ENCODE measurements at regions not wholly inside any gene's neighbourhood (a gene's known extent, or its start where the extent isn't known, plus 50 kb on each side); places are given as distances from the start of the nearest gene placed in this dataset.

DNA sequence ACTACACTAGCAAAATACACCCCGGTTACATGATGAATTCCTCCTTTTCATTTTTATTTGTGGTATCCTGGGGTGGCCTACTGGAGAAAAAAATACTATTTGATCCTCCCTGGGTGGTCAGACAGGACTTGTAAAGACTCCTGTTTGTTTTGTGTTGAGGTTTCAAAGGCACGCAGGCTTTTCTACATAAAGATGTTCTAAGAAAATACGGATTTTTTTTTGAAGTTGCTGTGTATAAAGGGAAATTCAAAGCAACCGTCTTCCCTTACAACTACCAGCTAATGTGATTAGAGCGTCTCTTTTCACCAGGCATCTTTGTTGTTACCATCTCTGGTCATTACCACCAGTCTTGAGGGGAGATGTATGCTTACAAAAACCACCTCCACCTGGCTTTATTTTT is 187.1 kb downstream of the SOX4 start:
- Histone ChIP-seq H3K27ac (ENCODE audit: poor library complexity, severe bottlenecking) (no peak overlapping the region), H3K4me3 (ENCODE audit: severe bottlenecking) (no peak overlapping the region)

DNA sequence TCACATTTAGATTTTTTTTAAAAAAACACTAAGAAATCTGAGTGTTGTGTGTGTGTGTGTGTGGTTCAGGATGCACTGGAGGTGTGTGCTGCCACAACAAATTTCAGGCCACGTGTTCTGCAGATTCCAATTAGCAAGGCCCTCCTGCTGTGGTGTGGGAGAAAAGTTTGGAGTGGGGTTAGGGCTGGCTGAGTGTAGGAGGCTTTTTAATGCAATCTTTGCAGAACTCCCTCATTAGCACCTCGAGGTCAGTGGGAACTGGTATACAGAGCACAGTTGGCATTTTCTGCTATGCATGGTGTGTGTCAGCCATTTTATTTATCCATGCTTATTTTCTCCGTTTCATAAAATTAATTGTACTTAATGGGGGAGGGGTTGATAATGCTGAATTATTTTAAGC is 187.6 kb downstream of the SOX4 start:
- TF ChIP-seq, protein P1, sequence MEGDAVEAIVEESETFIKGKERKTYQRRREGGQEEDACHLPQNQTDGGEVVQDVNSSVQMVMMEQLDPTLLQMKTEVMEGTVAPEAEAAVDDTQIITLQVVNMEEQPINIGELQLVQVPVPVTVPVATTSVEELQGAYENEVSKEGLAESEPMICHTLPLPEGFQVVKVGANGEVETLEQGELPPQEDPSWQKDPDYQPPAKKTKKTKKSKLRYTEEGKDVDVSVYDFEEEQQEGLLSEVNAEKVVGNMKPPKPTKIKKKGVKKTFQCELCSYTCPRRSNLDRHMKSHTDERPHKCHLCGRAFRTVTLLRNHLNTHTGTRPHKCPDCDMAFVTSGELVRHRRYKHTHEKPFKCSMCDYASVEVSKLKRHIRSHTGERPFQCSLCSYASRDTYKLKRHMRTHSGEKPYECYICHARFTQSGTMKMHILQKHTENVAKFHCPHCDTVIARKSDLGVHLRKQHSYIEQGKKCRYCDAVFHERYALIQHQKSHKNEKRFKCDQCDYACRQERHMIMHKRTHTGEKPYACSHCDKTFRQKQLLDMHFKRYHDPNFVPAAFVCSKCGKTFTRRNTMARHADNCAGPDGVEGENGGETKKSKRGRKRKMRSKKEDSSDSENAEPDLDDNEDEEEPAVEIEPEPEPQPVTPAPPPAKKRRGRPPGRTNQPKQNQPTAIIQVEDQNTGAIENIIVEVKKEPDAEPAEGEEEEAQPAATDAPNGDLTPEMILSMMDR (IDR thresholded peaks at IDR 0.05; ENCODE audit: poor library complexity, severe bottlenecking), result no peak
- H3K27me3 ChIP-seq (ENCODE audit: insufficient read depth, poor library complexity, severe bottlenecking), result no peaks in the 10 kb centered on the region
- H3K36me3 ChIP-seq (ENCODE audit: low read depth), result no peaks in the 10 kb centered on the region
- ATAC-seq (ENCODE audit: low read depth) (no peak), DNase-seq (ENCODE audit: low spot score) (no peak)
- H3K4me1 ChIP-seq (ENCODE audit: insufficient read depth, poor library complexity, severe bottlenecking), result no peaks in the 10 kb centered on the region
- no peak overlapping the region for H3K27ac ChIP-seq (ENCODE audit: poor library complexity, severe bottlenecking)
- H3K4me3 ChIP-seq (ENCODE audit: severe bottlenecking), result no peak overlapping the region
- no peaks in the 10 kb centered on the region for H3K9me3 ChIP-seq (ENCODE audit: severe bottlenecking)

More for the DNA sequence above, 187.1 kb downstream of the SOX4 start:
- Histone ChIP-seq H3K27me3 (ENCODE audit: insufficient read depth, poor library complexity, severe bottlenecking) (no peaks in the 10 kb centered on the region), H3K4me1 (ENCODE audit: insufficient read depth, poor library complexity, severe bottlenecking) (no peaks in the 10 kb centered on the region), H3K9me3 (ENCODE audit: severe bottlenecking) (no peaks in the 10 kb centered on the region), H3K36me3 (ENCODE audit: low read depth) (no peaks in the 10 kb centered on the region)
- DNase-seq (ENCODE audit: low spot score) (no peak), ATAC-seq (ENCODE audit: low read depth) (no peak)
- TF ChIP-seq, protein P1 (IDR thresholded peaks at IDR 0.05; ENCODE audit: poor library complexity, severe bottlenecking), result no peak

DNA sequence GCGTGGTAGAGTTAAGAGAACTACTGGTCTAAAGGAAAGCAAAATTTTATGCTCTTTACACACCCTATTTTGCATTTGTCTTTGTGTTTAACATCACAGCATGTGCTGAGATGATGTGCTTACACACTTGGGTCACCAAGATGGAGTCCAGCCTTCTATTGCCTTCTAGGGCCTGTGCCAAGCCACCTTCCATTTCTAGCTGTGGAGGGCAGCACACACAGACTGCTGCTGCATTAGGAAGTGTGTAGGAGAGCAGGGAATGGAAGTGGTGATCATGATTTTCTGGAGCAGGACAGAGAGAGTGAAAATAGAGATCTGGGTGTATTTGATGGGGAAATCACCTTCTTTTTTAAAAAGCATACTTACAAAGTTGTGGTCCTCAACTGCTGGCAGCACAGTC is 191.6 kb downstream of the SOX4 start:
- no peak overlapping the region for H3K4me3 ChIP-seq (ENCODE audit: severe bottlenecking)
- no peaks in the 10 kb centered on the region for H3K36me3 ChIP-seq (ENCODE audit: low read depth)
- no peak for ATAC-seq (ENCODE audit: low read depth)
- no peak overlapping the region for H3K27ac ChIP-seq (ENCODE audit: poor library complexity, severe bottlenecking)
- no peaks in the 10 kb centered on the region for H3K4me1 ChIP-seq (ENCODE audit: insufficient read depth, poor library complexity, severe bottlenecking)
- H3K27me3 ChIP-seq (ENCODE audit: insufficient read depth, poor library complexity, severe bottlenecking), result no peaks in the 10 kb centered on the region
- no peak for DNase-seq (ENCODE audit: low spot score)
- TF ChIP-seq, protein P1 (IDR thresholded peaks at IDR 0.05; ENCODE audit: poor library complexity, severe bottlenecking), result no peak
- no peaks in the 10 kb centered on the region for H3K9me3 ChIP-seq (ENCODE audit: severe bottlenecking)

DNA sequence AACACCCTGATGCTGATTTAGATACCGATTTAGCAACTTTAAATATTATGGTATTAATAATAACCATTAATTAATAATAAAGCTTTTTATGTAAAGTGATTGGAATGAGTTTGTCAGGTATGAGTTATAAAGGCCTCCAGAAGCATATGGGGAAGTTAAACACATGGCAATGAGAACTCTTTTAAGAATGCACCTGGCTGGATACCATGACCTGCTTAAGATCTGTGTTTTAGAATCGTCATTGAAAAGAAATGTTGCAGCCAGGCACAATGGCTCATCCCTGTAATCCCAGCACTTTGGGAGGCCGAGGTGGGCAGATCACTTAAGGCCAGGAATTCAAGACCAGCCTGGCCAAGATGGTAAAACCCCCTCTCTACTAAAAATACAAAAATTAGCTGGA is 197.5 kb downstream of the SOX4 start:
- no peaks in the 10 kb centered on the region for H3K27me3 ChIP-seq (ENCODE audit: insufficient read depth, poor library complexity, severe bottlenecking)
- no peak overlapping the region for H3K27ac ChIP-seq (ENCODE audit: poor library complexity, severe bottlenecking)
- H3K36me3 ChIP-seq (ENCODE audit: low read depth), result no peaks in the 10 kb centered on the region
- no peaks in the 10 kb centered on the region for H3K4me1 ChIP-seq (ENCODE audit: insufficient read depth, poor library complexity, severe bottlenecking)
- DNase-seq (ENCODE audit: low spot score) (no peak), ATAC-seq (ENCODE audit: low read depth) (no peak)
- TF ChIP-seq, protein P1 (IDR thresholded peaks at IDR 0.05; ENCODE audit: poor library complexity, severe bottlenecking), result no peak
- no peak overlapping the region for H3K4me3 ChIP-seq (ENCODE audit: severe bottlenecking)
- no peaks in the 10 kb centered on the region for H3K9me3 ChIP-seq (ENCODE audit: severe bottlenecking)

DNA sequence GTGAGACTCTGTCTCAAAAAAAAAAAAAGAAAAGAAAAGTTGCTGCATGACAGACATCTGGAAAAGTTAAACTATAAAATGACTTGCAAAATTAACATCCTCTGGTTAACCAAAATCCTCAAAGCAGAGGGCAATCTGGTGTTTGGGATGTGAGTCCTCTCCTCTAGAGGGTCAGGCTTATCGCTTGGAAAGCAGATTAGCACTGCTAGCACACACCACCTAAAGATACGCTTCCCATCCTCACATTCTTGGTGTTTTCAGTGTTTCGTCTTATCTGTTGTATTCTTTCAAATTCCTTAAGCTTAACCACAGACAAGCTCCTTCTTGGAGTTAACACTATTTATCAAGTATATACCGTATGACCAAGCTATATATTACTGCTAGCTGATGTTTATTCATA is 198.0 kb downstream of the SOX4 start:
- Histone ChIP-seq H3K9me3 (ENCODE audit: severe bottlenecking) (no peaks in the 10 kb centered on the region), H3K4me3 (ENCODE audit: severe bottlenecking) (no peak overlapping the region), H3K36me3 (ENCODE audit: low read depth) (no peaks in the 10 kb centered on the region), H3K4me1 (ENCODE audit: insufficient read depth, poor library complexity, severe bottlenecking) (no peaks in the 10 kb centered on the region), H3K27me3 (ENCODE audit: insufficient read depth, poor library complexity, severe bottlenecking) (no peaks in the 10 kb centered on the region), H3K27ac (ENCODE audit: poor library complexity, severe bottlenecking) (no peak overlapping the region)
- TF ChIP-seq, protein P1 (IDR thresholded peaks at IDR 0.05; ENCODE audit: poor library complexity, severe bottlenecking), result no peak
- ATAC-seq (ENCODE audit: low read depth), result no peak
- DNase-seq (ENCODE audit: low spot score), result no peak

All from RWPE2 (cell line).